Loucy (cell line): ENCODE measurements at regions not wholly inside any gene's neighbourhood (a gene's known extent, or its start where the extent isn't known, plus 50 kb on each side); places are given as distances from the start of the nearest gene placed in this dataset.

Experiments used
- CTCF ChIP-seq: fragments of 200-600 bp; sonication (generic); conservative IDR thresholded peaks from 2 replicates; pipeline ENCODE4 v1.5.1; 2014; ENCODE audit warnings: mild to moderate bottlenecking, antibody characterized with exemption, low read length
- EZH2phosphoT487 ChIP-seq: fragments of 200-600 bp; IDR thresholded peaks from 2 replicates; pipeline ENCODE4 v1.6.1; 2018; ENCODE audit warnings: antibody characterized with exemption, mild to moderate bottlenecking, moderate library complexity, borderline replicate concordance

- TF ChIP-seq CTCF: no peak
- no peak for TF ChIP-seq EZH2phosphoT487
Observed at GRCh38 chr18:78526923-78527711, 452.5 kb upstream of the SALL3 start.
